Lower lobe of right lung (tissue), 2 donors: ENCODE measurements at regions not wholly inside any gene's neighbourhood (a gene's known extent, or its start where the extent isn't known, plus 50 kb on each side); places are given as distances from the start of the nearest gene placed in this dataset.
"Not testable (repeated sequence)": the region's sequence is repeated elsewhere in the genome, so short reads cannot be mapped to it uniquely, and the experiment has no call there.

Experiments
- ATAC-seq, 2 donors: fragments of 200-7000 bp; cut with Tn5 transposase; one replicate each; pipeline ENCODE4 v1.9.1; 2020 to 2022; ENCODE audit warnings: mild to moderate bottlenecking in 2 of 2, moderate library complexity in 2 of 2
- DNase-seq: peaks from one replicate; pipeline ENCODE4 v3.0.0-alpha.2; 2020
- H3K27ac ChIP-seq: fragments of 200-600 bp; one replicate; pipeline ENCODE4 v1.8.0; 2022
- H3K27me3 ChIP-seq: fragments of 200-600 bp; one replicate; pipeline ENCODE4 v1.8.0; 2022; ENCODE audit warnings: low read depth
- H3K36me3 ChIP-seq: fragments of 200-600 bp; one replicate; pipeline ENCODE4 v1.8.0; 2022; ENCODE audit warnings: mild to moderate bottlenecking
- H3K4me1 ChIP-seq: fragments of 200-600 bp; one replicate; pipeline ENCODE4 v1.8.0; 2022
- H3K4me3 ChIP-seq: fragments of 200-600 bp; one replicate; pipeline ENCODE4 v1.8.0; 2022; ENCODE audit warnings: mild to moderate bottlenecking
- H3K9me3 ChIP-seq: fragments of 200-600 bp; one replicate; pipeline ENCODE4 v1.8.0; 2022
- CTCF ChIP-seq: fragments of 200-600 bp; IDR thresholded peaks from one replicate; pipeline ENCODE4 v1.8.0; 2022; ENCODE audit warnings: antibody characterized with exemption, mild to moderate bottlenecking
- intact Hi-C: fragments of 100-400 bp; cut with DNase I; formaldehyde crosslinking; loops from one replicate; pipeline ENCODE4 v1.11.0; 2022
- donor health status: DM: no; HTN: yes; CAD: no; lungs with severe emphysema.

GRCh38 chr3:127418560-127419147 is 130.8 kb upstream of the PRR20G start:
- ATAC-seq = no peak
- no peaks in the 10 kb centered on the region for H3K4me1 ChIP-seq
- TF ChIP-seq CTCF = no peak
- intact Hi-C loops = no loop called here
- no peaks in the 10 kb centered on the region for H3K36me3 ChIP-seq
- DNase-seq = no peak
- H3K27me3 ChIP-seq = peaks cover 11% of the 10 kb centered on the region
- H3K27ac ChIP-seq = no peak overlapping the region
- no peak overlapping the region for H3K4me3 ChIP-seq
- no peaks in the 10 kb centered on the region for H3K9me3 ChIP-seq

- Histone ChIP-seq H3K36me3 (no peaks in the 10 kb centered on the region), H3K4me1 (no peaks in the 10 kb centered on the region), H3K4me3 (no peak overlapping the region), H3K27me3 (peaks cover 10% of the 10 kb centered on the region), H3K9me3 (no peaks in the 10 kb centered on the region), H3K27ac (no peak overlapping the region)
- TF ChIP-seq CTCF = no peak
- ATAC-seq (peak in 1 of 2 donors; percentile 18), DNase-seq (no peak)
- intact Hi-C loops = no loop called here
Observed at GRCh38 chr3:127417709-127418559, 130.1 kb upstream of the PRR20G start.

GRCh38 chr3:127413871-127414270 is 126.0 kb upstream of the PRR20G start:
- DNase-seq = no peak
- intact Hi-C loops = no loop called here
- H3K27me3 ChIP-seq = peaks cover 6% of the 10 kb centered on the region

GRCh38 chr3:127413318-127413673 is 125.5 kb upstream of the PRR20G start:
- H3K27ac ChIP-seq = no peak overlapping the region
- peaks cover 6% of the 10 kb centered on the region for H3K27me3 ChIP-seq
- no peak for DNase-seq
- ATAC-seq = peak in 1 of 2 donors; percentile 33
- no peaks in the 10 kb centered on the region for H3K4me1 ChIP-seq
- H3K9me3 ChIP-seq = no peaks in the 10 kb centered on the region
- no peak overlapping the region for H3K4me3 ChIP-seq
- no peak for TF ChIP-seq CTCF
- no peaks in the 10 kb centered on the region for H3K36me3 ChIP-seq
- intact Hi-C loops = no loop called here

More at GRCh38 chr3:127413871-127414270, 126.0 kb upstream of the PRR20G start:
- Histone ChIP-seq H3K36me3 (no peaks in the 10 kb centered on the region), H3K27ac (no peak overlapping the region), H3K4me1 (no peaks in the 10 kb centered on the region), H3K9me3 (no peaks in the 10 kb centered on the region), H3K4me3 (no peak overlapping the region)
- no peak for ATAC-seq
- TF ChIP-seq CTCF = no peak

- peaks cover 6% of the 10 kb centered on the region for H3K27me3 ChIP-seq
- H3K9me3 ChIP-seq = no peaks in the 10 kb centered on the region
- H3K4me3 ChIP-seq = no peak overlapping the region
- H3K36me3 ChIP-seq = no peaks in the 10 kb centered on the region
- TF ChIP-seq CTCF = no peak
- H3K27ac ChIP-seq = no peak overlapping the region
- peak; percentile 43 to 58 for ATAC-seq
- no peaks in the 10 kb centered on the region for H3K4me1 ChIP-seq
- intact Hi-C loops = no loop called here
- peak; percentile 44 for DNase-seq
Observed at GRCh38 chr3:127412578-127413317, 124.9 kb upstream of the PRR20G start.

- H3K36me3 ChIP-seq, H3K4me1 ChIP-seq, intact Hi-C loops, H3K27me3 ChIP-seq, H3K27ac ChIP-seq, H3K4me3 ChIP-seq, ATAC-seq, DNase-seq, H3K9me3 ChIP-seq: not testable (repeated sequence)
Observed at GRCh38 chr3:127411875-127412274, 124.0 kb upstream of the PRR20G start.
